EL (cell line): ENCODE measurements at regions not wholly inside any gene's neighbourhood (a gene's known extent, or its start where the extent isn't known, plus 50 kb on each side); places are given as distances from the start of the nearest gene placed in this dataset.
A peak's percentile ranks its signal among the peaks of the same experiment; 100 is the strongest.
"Not testable (repeated sequence)": the region's sequence is repeated elsewhere in the genome, so short reads cannot be mapped to it uniquely, and the experiment has no call there.

Experiments used
- DNase-seq: peaks from one replicate; pipeline ENCODE4 v3.0.0-alpha.2; 2016

- DNase-seq, result peak; percentile 49
Observed at GRCh38 chr10:125265579-125265955, 105.2 kb upstream of the CTBP2 start.

- DNase-seq, result no peak
Observed at GRCh38 chr10:125264757-125265578, 104.6 kb upstream of the CTBP2 start.

- no peak for DNase-seq
Observed at GRCh38 chr10:125264091-125264490, 103.7 kb upstream of the CTBP2 start.

- peak; percentile 76 for DNase-seq
Observed at GRCh38 chr10:125263551-125263950, 103.2 kb upstream of the CTBP2 start.

- DNase-seq, result no peak
Observed at GRCh38 chr10:125262920-125263319, 102.6 kb upstream of the CTBP2 start.

GRCh38 chr10:125262409-125262808 lies 102.0 kb upstream of the CTBP2 start:
- DNase-seq, result no peak

- DNase-seq, result no peak
Observed at GRCh38 chr10:125261491-125262186, 101.3 kb upstream of the CTBP2 start.

GRCh38 chr10:125260260-125260659 lies 99.9 kb upstream of the CTBP2 start:
- no peak for DNase-seq

- no peak for DNase-seq
Observed at GRCh38 chr10:125259651-125260050, 99.3 kb upstream of the CTBP2 start.

- DNase-seq, result no peak
Observed at GRCh38 chr10:125258676-125259075, 98.3 kb upstream of the CTBP2 start.

- DNase-seq, result no peak
Observed at GRCh38 chr10:125257521-125258108, 97.3 kb upstream of the CTBP2 start.

- DNase-seq, result no peak
Observed at GRCh38 chr10:125256026-125256425, 95.7 kb upstream of the CTBP2 start.

GRCh38 chr10:125252937-125253336 lies 92.6 kb upstream of the CTBP2 start:
- DNase-seq, result no peak

GRCh38 chr10:125250834-125251233 lies 90.5 kb upstream of the CTBP2 start:
- DNase-seq, result not testable (repeated sequence)

- no peak for DNase-seq
Observed at GRCh38 chr10:125249948-125250347, 89.6 kb upstream of the CTBP2 start.

- DNase-seq, result no peak
Observed at GRCh38 chr10:125248489-125248888, 88.1 kb upstream of the CTBP2 start.

- no peak for DNase-seq
Observed at GRCh38 chr10:125247576-125247975, 87.2 kb upstream of the CTBP2 start.

- no peak for DNase-seq
Observed at GRCh38 chr10:125243532-125244253, 83.3 kb upstream of the CTBP2 start.

- DNase-seq, result no peak
Observed at GRCh38 chr10:125238682-125239081, 78.3 kb upstream of the CTBP2 start.

- no peak for DNase-seq
Observed at GRCh38 chr10:125236091-125236490, 75.7 kb upstream of the CTBP2 start.

- DNase-seq, result no peak
Observed at GRCh38 chr10:125235093-125236069, 75.0 kb upstream of the CTBP2 start.

GRCh38 chr10:125234576-125234975 lies 74.2 kb upstream of the CTBP2 start:
- DNase-seq, result peak; percentile 33
